GM12878 (cell line): ENCODE measurements at regions not wholly inside any gene's neighbourhood (a gene's known extent, or its start where the extent isn't known, plus 50 kb on each side); places are given as distances from the start of the nearest gene placed in this dataset.

ENCODE experiments used
- ATAC-seq: fragments of 200-7000 bp; cut with Tn5 transposase; 3 replicates; pipeline ENCODE4 v1.9.1; 2020; ENCODE audit warnings: mild to moderate bottlenecking, moderate library complexity
- BruUV-seq: library from RNA; stranded (reverse); fragments of 400-500 nt; replicated peaks from 2 replicates; lab custom pipeline; 2021; lab: Mats Ljungman, UMichigan
- CTCF ChIA-PET: fragments of 300-600 bp; sonication (Branson Sonifier 250); formaldehyde crosslinking; extraction: SDS; loops from one replicate; lab custom pipeline; 2021; ENCODE audit warnings: inconsistent platforms; lab: Yijun Ruan, JAX
- POLR2A ChIA-PET: fragments of 350-600 bp; formaldehyde crosslinking; extraction: SDS; loops from one replicate; lab custom pipeline; 2021; ENCODE audit warnings: inconsistent platforms; lab: Charles Lee
- RAD21 ChIA-PET: fragments of 300-600 bp; sonication (Branson Sonifier 250); formaldehyde crosslinking; loops from one replicate; lab custom pipeline; 2023; ENCODE audit warnings: antibody characterized with exemption; ENCODE audit not compliant: unreplicated experiment; lab: Charles Lee
- SMC1A ChIA-PET: fragments of 300-600 bp; sonication (Branson Sonifier 250); formaldehyde crosslinking; loops from one replicate; lab custom pipeline; 2023; ENCODE audit not compliant: unreplicated experiment, uncharacterized antibody; lab: Charles Lee
- DNase-seq: peaks from one replicate; pipeline ENCODE4 v3.0.0-alpha.2; 2011; ENCODE audit warnings: low read depth, low spot score
- FAIRE-seq: peaks from 3 replicates; lab custom pipeline; 2011; peaks lifted over from hg19 to GRCh38; lab: Jason Lieb, UNC
- H2AFZ ChIP-seq: 2 replicates; pipeline ENCODE4 v1.6.0; 2011; ENCODE audit warnings: low read depth, low read length, control low read depth; ENCODE audit not compliant: control insufficient read depth
- H3K27ac ChIP-seq: 2 replicates; pipeline ENCODE4 v1.5.1; 2011; ENCODE audit warnings: control low read depth; ENCODE audit not compliant: control insufficient read depth, insufficient read depth
- H3K27me3 ChIP-seq, 2 experiments: replicated peaks in 1 of 2; 2 replicates each; pipeline versions ENCODE4 v1.6.0 to v1.6.1; 2011; ENCODE audit warnings: low read length in 1 of 2; ENCODE audit not compliant: control insufficient read depth in 2 of 2, insufficient read depth in 2 of 2
- H3K36me3 ChIP-seq, 2 experiments: 2 replicates each; pipeline ENCODE4 v1.5.1; 2011; ENCODE audit warnings: low read length in 1 of 2; ENCODE audit not compliant: control insufficient read depth in 2 of 2, insufficient read depth in 2 of 2
- H3K4me1 ChIP-seq: 2 replicates; pipeline ENCODE4 v1.6.1; 2011; ENCODE audit warnings: mild to moderate bottlenecking, low read length, moderate library complexity, mixed read lengths; ENCODE audit not compliant: control insufficient read depth, insufficient read depth
- H3K4me2 ChIP-seq: 2 replicates; pipeline ENCODE4 v1.6.0; 2011; ENCODE audit warnings: control low read depth; ENCODE audit not compliant: control insufficient read depth, insufficient read depth
- H3K4me3 ChIP-seq: fragments of 200-600 bp; sonication (generic); 2 replicates; pipeline ENCODE4 v1.5.1; 2016
- H3K79me2 ChIP-seq: 2 replicates; pipeline ENCODE4 v1.6.0; 2011; ENCODE audit warnings: low read length; ENCODE audit not compliant: control insufficient read depth, insufficient read depth
- H3K9ac ChIP-seq: 2 replicates; pipeline ENCODE4 v1.8.0; 2011; ENCODE audit warnings: low read length, control low read depth, mixed read lengths; ENCODE audit not compliant: control insufficient read depth, insufficient read depth
- H3K9me3 ChIP-seq: replicated peaks from 3 replicates; pipeline ENCODE4 v1.5.1; 2011; ENCODE audit warnings: mild to moderate bottlenecking, low read length; ENCODE audit not compliant: control insufficient read depth, insufficient read depth
- H4K20me1 ChIP-seq: 2 replicates; pipeline ENCODE4 v1.6.0; 2011; ENCODE audit not compliant: control insufficient read depth, insufficient read depth
- CBFB ChIP-seq: IDR thresholded peaks from 2 replicates; pipeline ENCODE4 v1.6.1; 2016; ENCODE audit warnings: antibody characterized with exemption, low read depth
- CHD1 ChIP-seq: IDR thresholded peaks from 2 replicates; pipeline ENCODE4 v1.6.1; 2012; ENCODE audit warnings: low read depth, low read length, improper control_type of control experiment
- CREM ChIP-seq: IDR thresholded peaks from 2 replicates; pipeline ENCODE4 v1.6.1; 2014; ENCODE audit warnings: antibody characterized with exemption, low read depth
- GATAD2B ChIP-seq: fragments of 450-650 bp; conservative IDR thresholded peaks from 2 replicates; pipeline ENCODE4 v1.6.1; 2017; ENCODE audit warnings: low read depth, mild to moderate bottlenecking, moderate library complexity
- KDM1A ChIP-seq: fragments of 200-600 bp; sonication (generic); IDR thresholded peaks from 2 replicates; pipeline ENCODE4 v1.6.1; 2016; ENCODE audit warnings: borderline replicate concordance
- MTA2 ChIP-seq: fragments of 450-650 bp; IDR thresholded peaks from 2 replicates; pipeline ENCODE4 v1.6.1; 2016; ENCODE audit warnings: low read depth, mild to moderate bottlenecking, moderate library complexity
- NR2C1 ChIP-seq: fragments of 450-650 bp; IDR thresholded peaks from 2 replicates; pipeline ENCODE4 v1.6.1; 2017; ENCODE audit warnings: antibody characterized with exemption, mild to moderate bottlenecking, moderate library complexity
- PAX8 ChIP-seq: fragments of 450-650 bp; IDR thresholded peaks from 2 replicates; pipeline ENCODE4 v1.6.1; 2017; ENCODE audit warnings: mild to moderate bottlenecking, moderate library complexity
- PML ChIP-seq: IDR thresholded peaks from 2 replicates; pipeline ENCODE4 v1.6.1; 2012; ENCODE audit warnings: low read length, inconsistent platforms
- POLR2AphosphoS5 ChIP-seq: IDR thresholded peaks from 2 replicates; pipeline ENCODE4 v1.6.1; 2011; ENCODE audit warnings: mild to moderate bottlenecking, low read length, inconsistent platforms
- RUNX3 ChIP-seq: IDR thresholded peaks from 2 replicates; pipeline ENCODE4 v1.6.1; 2012; ENCODE audit warnings: low read length, inconsistent platforms
- TARDBP ChIP-seq: IDR thresholded peaks from 2 replicates; pipeline ENCODE4 v1.6.1; 2016; ENCODE audit warnings: borderline replicate concordance
- TCF7 ChIP-seq: IDR thresholded peaks from 2 replicates; pipeline ENCODE4 v1.6.1; 2014; ENCODE audit warnings: antibody characterized with exemption, borderline replicate concordance
- ZNF207 ChIP-seq: fragments of 450-650 bp; IDR thresholded peaks from 2 replicates; pipeline ENCODE4 v1.6.1; 2014; ENCODE audit warnings: antibody characterized with exemption, mild to moderate bottlenecking, borderline replicate concordance
- ZNF217 ChIP-seq: fragments of 450-650 bp; IDR thresholded peaks from 2 replicates; pipeline ENCODE4 v1.6.1; 2017; ENCODE audit warnings: antibody characterized with exemption, mild to moderate bottlenecking
- ZNF622 ChIP-seq: fragments of 450-650 bp; IDR thresholded peaks from 2 replicates; pipeline ENCODE4 v1.6.1; 2017; ENCODE audit warnings: mild to moderate bottlenecking, inconsistent platforms
- WGBS: methylation state at CpG from one replicate; pipeline ENCODE4 v1.1.6; 2016; ENCODE audit warnings: low lambda C conversion rate; ENCODE audit not compliant: insufficient replicate concordance, insufficient coverage; ENCODE audit errors: missing lambda C conversion rate; 5-methylcytosine and 5-hydroxymethylcytosine counted together
- in situ Hi-C: fragments of 300-500 bp; cut with MboI; formaldehyde crosslinking; loops from 9 replicates; pipeline ENCODE4 v1.14.3; 2018; ENCODE audit warnings: mixed read lengths
- intact Hi-C: fragments of 100-400 bp; cut with micrococcal nuclease; formaldehyde crosslinking; loops from one replicate; pipeline ENCODE4 v1.14.2; 2022; ENCODE audit not compliant: unreplicated experiment
- TF ChIP-seq, protein P1 (sequence below): fragments of 450-650 bp; IDR thresholded peaks from 2 replicates; pipeline ENCODE4 v1.6.1; 2016; ENCODE audit warnings: mild to moderate bottlenecking
- TF ChIP-seq, protein P2 (sequence below): fragments of 450-650 bp; IDR thresholded peaks from 2 replicates; pipeline ENCODE4 v1.6.1; 2017; ENCODE audit warnings: mild to moderate bottlenecking, moderate library complexity
- TF ChIP-seq, protein P3 (sequence below): IDR thresholded peaks from 2 replicates; pipeline ENCODE4 v1.6.1; 2012; ENCODE audit warnings: low read depth, low read length, improper control_type of control experiment
- TF ChIP-seq, protein P4 (sequence below): fragments of 450-650 bp; IDR thresholded peaks from 2 replicates; pipeline ENCODE4 v1.6.1; 2018; ENCODE audit warnings: mild to moderate bottlenecking, low read depth, moderate library complexity; ENCODE audit not compliant: partially characterized antibody

DNA sequence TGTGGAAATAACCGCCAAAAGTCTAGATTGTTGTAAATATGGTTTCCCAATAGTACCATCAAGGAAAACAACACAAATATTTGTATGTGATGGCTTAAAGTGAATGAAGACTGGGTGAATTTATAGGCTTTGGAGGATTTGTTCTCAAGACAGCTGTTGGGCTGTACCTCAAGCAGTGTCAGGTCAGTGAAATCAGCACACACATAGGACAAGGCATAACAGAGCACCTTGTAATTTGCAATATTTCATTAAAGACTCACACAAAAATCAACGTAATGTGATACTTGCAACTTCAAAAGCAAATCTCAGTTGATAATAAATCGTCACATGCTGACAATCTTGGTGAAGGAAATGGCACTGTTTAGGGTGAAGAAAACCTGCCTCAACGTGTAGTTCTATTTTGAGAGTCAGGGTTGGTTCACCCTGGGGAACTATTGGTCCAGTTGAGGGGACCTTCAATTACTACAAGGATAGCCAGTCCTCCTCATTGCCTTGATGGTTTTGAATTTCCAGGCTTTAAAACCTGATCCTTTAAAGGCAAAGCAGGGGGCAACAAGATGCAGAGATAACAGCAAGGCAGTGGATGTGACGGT lies 126.8 kb upstream of the ST6GAL2 start:
- POLR2A ChIA-PET = no interaction called here
- no peaks in the 10 kb centered on the region for H3K9me3 ChIP-seq
- H2AFZ ChIP-seq = no peak overlapping the region
- no peaks in the 10 kb centered on the region for H3K27me3 ChIP-seq
- no peaks in the 10 kb centered on the region for H4K20me1 ChIP-seq
- ATAC-seq = no peak
- no peak for DNase-seq
- intact Hi-C loops = no loop called here
- FAIRE-seq = no peak
- no TSS peak for BruUV-seq
- H3K9ac ChIP-seq = no peak overlapping the region
- WGBS = 20% methylated on average over 5 of the region's 5 CpGs
- no peaks in the 10 kb centered on the region for H3K36me3 ChIP-seq
- H3K27ac ChIP-seq = no peak overlapping the region
- no peak overlapping the region for H3K4me3 ChIP-seq
- TF ChIP-seq ZNF217 (no peak), GATAD2B (no peak), PML (no peak), POLR2AphosphoS5 (no peak), CBFB (no peak), ZNF207 (no peak), TCF7 (no peak), TARDBP (no peak), CREM (no peak), CHD1 (no peak), RUNX3 (no peak), PAX8 (no peak), KDM1A (no peak), ZNF622 (no peak), MTA2 (no peak), NR2C1 (no peak)
- TF ChIP-seq, protein P1, sequence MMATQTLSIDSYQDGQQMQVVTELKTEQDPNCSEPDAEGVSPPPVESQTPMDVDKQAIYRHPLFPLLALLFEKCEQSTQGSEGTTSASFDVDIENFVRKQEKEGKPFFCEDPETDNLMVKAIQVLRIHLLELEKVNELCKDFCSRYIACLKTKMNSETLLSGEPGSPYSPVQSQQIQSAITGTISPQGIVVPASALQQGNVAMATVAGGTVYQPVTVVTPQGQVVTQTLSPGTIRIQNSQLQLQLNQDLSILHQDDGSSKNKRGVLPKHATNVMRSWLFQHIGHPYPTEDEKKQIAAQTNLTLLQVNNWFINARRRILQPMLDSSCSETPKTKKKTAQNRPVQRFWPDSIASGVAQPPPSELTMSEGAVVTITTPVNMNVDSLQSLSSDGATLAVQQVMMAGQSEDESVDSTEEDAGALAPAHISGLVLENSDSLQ = no peak
- TF ChIP-seq, protein P2, sequence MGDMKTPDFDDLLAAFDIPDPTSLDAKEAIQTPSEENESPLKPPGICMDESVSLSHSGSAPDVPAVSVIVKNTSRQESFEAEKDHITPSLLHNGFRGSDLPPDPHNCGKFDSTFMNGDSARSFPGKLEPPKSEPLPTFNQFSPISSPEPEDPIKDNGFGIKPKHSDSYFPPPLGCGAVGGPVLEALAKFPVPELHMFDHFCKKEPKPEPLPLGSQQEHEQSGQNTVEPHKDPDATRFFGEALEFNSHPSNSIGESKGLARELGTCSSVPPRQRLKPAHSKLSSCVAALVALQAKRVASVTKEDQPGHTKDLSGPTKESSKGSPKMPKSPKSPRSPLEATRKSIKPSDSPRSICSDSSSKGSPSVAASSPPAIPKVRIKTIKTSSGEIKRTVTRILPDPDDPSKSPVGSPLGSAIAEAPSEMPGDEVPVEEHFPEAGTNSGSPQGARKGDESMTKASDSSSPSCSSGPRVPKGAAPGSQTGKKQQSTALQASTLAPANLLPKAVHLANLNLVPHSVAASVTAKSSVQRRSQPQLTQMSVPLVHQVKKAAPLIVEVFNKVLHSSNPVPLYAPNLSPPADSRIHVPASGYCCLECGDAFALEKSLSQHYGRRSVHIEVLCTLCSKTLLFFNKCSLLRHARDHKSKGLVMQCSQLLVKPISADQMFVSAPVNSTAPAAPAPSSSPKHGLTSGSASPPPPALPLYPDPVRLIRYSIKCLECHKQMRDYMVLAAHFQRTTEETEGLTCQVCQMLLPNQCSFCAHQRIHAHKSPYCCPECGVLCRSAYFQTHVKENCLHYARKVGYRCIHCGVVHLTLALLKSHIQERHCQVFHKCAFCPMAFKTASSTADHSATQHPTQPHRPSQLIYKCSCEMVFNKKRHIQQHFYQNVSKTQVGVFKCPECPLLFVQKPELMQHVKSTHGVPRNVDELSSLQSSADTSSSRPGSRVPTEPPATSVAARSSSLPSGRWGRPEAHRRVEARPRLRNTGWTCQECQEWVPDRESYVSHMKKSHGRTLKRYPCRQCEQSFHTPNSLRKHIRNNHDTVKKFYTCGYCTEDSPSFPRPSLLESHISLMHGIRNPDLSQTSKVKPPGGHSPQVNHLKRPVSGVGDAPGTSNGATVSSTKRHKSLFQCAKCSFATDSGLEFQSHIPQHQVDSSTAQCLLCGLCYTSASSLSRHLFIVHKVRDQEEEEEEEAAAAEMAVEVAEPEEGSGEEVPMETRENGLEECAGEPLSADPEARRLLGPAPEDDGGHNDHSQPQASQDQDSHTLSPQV = no peak
- TF ChIP-seq, protein P3, sequence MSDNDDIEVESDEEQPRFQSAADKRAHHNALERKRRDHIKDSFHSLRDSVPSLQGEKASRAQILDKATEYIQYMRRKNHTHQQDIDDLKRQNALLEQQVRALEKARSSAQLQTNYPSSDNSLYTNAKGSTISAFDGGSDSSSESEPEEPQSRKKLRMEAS = no peak
- TF ChIP-seq, protein P4, sequence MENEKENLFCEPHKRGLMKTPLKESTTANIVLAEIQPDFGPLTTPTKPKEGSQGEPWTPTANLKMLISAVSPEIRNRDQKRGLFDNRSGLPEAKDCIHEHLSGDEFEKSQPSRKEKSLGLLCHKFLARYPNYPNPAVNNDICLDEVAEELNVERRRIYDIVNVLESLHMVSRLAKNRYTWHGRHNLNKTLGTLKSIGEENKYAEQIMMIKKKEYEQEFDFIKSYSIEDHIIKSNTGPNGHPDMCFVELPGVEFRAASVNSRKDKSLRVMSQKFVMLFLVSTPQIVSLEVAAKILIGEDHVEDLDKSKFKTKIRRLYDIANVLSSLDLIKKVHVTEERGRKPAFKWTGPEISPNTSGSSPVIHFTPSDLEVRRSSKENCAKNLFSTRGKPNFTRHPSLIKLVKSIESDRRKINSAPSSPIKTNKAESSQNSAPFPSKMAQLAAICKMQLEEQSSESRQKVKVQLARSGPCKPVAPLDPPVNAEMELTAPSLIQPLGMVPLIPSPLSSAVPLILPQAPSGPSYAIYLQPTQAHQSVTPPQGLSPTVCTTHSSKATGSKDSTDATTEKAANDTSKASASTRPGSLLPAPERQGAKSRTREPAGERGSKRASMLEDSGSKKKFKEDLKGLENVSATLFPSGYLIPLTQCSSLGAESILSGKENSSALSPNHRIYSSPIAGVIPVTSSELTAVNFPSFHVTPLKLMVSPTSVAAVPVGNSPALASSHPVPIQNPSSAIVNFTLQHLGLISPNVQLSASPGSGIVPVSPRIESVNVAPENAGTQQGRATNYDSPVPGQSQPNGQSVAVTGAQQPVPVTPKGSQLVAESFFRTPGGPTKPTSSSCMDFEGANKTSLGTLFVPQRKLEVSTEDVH = no peak
- CTCF ChIA-PET = no interaction called here
- in situ Hi-C loops = no loop called here
- H3K79me2 ChIP-seq = no peaks in the 10 kb centered on the region
- SMC1A ChIA-PET = no interaction called here
- RAD21 ChIA-PET = no interaction called here
- no peaks in the 10 kb centered on the region for H3K4me1 ChIP-seq
- no peak overlapping the region for H3K4me2 ChIP-seq
